Fibroblast of skin of abdomen (primary cell): ENCODE measurements at regions not wholly inside any gene's neighbourhood (a gene's known extent, or its start where the extent isn't known, plus 50 kb on each side); places are given as distances from the start of the nearest gene placed in this dataset.

ENCODE experiments used
- DNase-seq: peaks from one replicate; pipeline ENCODE4 v3.0.0-alpha.2; 2013

DNA sequence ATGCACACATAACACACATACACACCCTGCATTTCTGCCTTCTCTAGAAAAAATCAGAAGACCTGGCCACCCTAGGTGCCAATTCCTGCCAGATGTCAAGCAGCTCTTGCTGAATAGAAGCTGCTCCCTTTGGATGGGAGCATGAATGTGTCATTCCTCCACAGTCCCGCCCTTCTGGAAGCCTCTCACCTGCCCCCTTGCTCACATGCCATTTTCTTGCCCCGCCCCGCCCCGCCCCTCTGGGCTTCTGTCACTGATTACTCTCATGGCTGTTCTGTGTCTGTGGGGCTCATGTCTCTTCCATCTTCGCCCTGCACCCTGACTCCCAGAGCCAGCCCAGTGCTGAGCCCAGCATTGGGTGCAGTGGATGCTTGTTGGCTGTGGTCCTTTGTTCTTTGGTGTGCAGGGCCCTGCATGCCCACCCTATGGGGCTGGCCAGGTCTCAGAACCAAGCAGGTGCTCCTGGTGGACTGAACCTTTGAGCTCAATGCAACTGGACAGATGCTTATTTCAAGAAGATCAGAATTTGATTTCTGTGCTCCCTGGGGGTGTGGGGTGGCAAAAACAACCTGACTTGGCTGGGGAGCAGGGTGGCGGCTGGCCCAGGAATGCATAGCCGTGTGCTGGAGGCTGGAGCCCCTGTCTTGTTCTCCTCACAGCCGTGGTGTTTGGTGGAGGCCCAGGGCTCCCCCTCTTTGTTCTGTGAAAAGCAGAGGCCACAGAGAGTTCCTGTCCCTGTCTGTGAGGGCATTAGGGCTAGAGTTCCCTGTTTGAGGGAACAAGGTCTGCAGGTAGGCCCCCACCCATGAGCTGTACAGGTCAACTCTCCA, 140.6 kb upstream of the GLI2 start:
- no peak for DNase-seq

GRCh38 chr2:120595739-120596138, 139.9 kb upstream of the GLI2 start:
- DNase-seq = no peak

DNA sequence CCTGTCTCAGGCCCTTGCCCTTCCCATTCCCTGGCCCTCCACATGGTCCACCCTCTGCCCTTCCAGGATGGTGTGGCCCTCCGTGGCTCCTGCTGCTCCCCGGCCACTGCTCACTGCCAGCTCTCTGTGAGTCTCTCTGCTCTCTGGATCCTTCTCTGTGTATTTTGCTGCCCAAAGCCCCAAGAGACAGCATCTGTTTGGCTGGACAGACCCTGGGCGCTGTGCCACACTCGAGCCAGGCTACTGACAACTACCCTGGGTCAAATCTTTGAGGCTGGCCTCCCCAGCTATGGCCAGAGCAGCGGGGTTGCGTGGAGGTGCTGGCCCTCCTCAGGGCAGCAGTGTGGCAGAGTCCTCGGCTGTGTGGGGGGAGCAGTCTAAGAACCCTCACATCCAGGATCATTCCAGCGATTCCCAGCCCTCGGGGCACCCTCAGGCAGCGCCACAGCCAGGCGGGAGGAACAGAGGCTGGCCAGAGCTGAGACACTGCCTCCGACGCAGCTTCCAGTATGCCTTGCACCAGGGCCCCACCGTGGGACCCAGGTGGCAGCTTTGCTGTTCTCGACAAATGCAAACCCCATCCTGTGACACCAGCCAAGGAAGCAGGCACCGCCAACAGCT, 139.4 kb upstream of the GLI2 start:
- DNase-seq = no peak

GRCh38 chr2:120596990-120597594, 138.6 kb upstream of the GLI2 start:
- peak; percentile 59 for DNase-seq

- DNase-seq = no peak
These were observed 138.0 kb upstream of the GLI2 start for GRCh38 chr2:120597595-120598193.

- no peak for DNase-seq
These were observed 137.3 kb upstream of the GLI2 start for GRCh38 chr2:120598416-120598815.

DNA sequence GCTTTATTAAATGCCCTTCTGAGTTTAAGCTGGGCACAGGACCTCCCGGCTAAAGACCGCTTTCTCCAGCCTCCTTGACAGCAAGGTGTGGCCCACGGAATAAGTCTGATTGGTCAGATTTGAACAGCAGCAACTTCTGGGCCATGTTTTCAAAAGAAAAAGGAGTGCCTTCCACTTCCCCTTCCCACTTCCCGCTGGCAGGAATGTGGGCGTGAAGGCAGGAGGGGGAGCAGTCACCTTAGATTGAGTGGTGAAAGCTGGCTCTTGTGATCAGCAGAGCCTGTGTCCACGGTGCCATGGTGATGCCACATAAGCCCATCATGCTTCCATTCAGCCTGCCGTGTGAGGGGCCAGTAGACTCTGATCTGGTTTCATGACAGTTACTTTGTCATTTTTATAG, 136.6 kb upstream of the GLI2 start:
- DNase-seq = no peak

DNA sequence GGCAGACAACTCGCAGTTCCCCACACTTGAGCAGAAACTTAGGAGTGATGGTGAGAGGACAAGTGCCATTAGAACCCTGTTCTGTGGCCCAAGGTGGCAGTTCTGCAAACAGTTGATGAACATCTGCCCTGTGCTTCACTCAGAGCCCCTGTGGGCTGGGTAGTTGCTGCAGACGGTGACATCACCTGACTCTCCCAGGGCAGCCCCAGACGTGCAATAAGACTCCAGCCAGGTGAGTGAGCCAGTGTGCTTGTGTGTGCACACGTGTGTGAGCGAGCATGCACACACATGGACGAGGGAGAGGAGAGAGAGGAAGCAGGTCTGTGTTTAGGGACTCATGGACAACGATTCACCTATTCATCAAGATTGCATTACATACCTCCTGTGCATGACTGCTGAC, 136.0 kb upstream of the GLI2 start:
- no peak for DNase-seq

GRCh38 chr2:120600335-120600734, 135.3 kb upstream of the GLI2 start:
- DNase-seq = no peak

GRCh38 chr2:120600786-120601185, 134.9 kb upstream of the GLI2 start:
- DNase-seq = no peak

DNA sequence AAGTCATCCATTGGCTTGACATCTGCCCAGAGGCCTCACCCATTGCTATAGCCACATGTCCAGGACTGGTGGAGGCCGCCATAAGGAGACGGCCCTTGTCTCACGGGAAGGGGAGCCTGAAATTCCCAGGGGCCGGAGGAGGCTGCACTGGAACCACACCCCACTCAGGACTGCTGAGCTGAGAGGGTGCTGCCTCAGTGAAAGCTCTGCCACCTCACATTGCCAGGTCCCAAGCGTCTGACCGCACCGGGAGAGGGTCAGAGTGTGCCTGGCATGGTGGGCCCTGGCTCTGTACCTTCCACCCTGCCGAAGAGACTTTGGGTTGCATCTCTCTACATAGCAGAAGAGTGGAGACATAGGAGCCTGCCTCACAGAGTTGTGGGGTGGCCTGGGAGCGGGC, 134.1 kb upstream of the GLI2 start:
- DNase-seq = no peak

GRCh38 chr2:120602251-120602650, 133.4 kb upstream of the GLI2 start:
- DNase-seq = no peak

DNA sequence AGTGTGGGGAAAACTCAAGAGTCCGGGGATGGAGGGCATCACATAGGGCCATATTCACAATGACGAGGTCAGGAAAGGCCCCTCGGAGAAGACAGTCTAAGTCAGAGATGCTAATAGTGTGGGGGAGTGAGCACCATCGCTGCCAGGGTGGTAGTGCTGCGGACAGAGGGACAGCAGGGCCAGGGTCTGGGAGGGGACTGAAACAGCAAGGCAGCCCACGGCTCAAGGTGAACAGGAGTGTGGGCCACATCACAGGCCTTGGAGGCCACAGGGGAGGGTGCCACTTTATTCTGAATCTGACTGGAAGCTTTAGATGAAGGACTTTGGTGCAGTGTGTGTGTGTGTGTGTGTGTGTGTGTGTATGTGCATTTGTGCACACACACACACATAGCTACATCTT, 130.9 kb upstream of the GLI2 start:
- no peak for DNase-seq

GRCh38 chr2:120605231-120605935, 130.3 kb upstream of the GLI2 start:
- DNase-seq = peak; percentile 31

- DNase-seq = no peak
These were observed 129.4 kb upstream of the GLI2 start for GRCh38 chr2:120606280-120606679.

- DNase-seq = no peak
These were observed 128.7 kb upstream of the GLI2 start for GRCh38 chr2:120606931-120607330.

- no peak for DNase-seq
These were observed 128.2 kb upstream of the GLI2 start for GRCh38 chr2:120607506-120607905.

DNA sequence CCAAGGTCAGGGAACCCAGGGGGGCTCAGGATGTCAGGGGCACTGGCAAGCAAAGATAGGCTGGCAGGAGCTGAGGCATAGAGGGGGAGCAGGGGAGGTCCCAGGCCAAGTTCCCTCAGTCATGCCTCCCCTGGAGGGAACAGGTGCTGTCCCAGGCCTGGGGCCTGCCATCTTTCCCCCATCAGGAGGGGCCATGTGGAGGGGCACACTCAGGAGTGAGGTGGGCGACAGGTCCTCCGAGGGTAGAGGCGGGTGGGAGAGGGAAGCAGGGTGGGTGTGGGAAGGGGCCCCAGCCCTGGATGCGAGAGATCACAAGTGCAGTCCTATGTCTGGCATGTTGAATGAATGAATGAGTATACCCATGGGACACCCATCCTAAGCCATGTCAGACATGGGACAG, 127.7 kb upstream of the GLI2 start:
- DNase-seq = no peak

DNA sequence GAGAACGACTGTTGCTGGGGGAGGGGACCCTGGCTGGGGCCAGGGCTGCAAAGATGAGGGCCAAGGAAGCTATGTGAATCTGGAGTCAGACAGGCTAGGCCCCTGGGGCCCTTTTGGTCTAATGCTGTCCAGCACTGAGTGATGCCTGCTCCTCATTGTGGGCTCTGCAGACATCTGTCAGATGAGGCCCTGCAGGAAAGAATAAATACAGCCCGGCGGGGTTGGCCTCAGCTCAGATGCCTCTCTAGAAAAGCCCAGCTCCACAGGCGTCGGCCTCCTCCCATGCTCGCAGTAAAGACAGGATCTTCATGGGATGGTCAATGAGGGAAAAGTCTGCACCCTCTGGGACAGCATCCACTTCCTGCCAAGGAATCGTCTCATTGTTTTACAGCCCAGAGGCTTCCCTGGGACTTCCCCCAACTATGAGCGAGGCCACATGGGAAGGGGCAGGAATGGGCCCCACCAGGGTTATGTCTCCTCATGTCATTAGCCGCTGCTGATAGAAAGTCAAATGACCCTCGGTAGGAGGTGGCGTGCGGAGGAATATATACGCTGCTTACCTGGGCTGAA, 125.8 kb upstream of the GLI2 start:
- DNase-seq = no peak

- DNase-seq = no peak
These were observed 124.7 kb upstream of the GLI2 start for GRCh38 chr2:120611016-120611415.

DNA sequence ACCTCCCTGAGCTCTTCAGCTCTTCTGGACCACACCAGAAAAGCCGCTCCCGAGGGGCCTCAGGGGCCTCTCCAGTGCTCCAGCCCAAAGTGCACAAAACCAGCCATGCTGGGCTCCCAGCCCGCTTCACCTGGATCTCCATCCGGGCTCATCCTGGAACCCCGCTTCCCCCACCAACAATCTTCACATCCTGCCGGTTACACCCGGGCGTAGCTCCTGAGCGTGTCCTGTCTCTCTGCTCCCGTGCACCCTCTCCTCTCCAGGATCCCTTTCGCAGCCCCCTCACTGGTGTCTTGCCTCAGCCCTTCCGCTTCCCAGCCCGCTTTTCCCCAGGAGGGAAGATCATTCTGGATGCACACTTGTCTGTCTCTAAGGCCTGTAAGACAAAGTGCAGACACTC, 123.7 kb upstream of the GLI2 start:
- no peak for DNase-seq

DNA sequence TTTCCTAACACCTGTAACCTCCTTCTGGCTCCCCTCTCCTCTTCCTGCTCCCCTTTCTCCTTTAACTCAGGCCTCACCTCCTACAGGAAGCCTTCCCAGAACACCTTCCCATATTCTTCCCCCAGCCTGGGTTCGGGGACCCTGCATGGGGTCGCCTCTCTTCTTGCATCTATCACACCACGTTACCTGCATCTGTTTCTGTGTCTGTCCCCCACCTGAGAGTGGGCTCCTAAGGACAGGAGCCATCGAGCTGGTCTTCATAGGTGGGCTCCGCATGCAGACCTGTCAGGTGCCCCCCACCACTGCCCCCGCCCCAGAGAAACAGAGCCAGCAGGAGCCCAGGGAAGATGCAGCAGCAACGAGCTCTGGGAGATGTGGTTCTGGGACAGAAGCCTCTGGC, 123.2 kb upstream of the GLI2 start:
- DNase-seq = no peak

DNA sequence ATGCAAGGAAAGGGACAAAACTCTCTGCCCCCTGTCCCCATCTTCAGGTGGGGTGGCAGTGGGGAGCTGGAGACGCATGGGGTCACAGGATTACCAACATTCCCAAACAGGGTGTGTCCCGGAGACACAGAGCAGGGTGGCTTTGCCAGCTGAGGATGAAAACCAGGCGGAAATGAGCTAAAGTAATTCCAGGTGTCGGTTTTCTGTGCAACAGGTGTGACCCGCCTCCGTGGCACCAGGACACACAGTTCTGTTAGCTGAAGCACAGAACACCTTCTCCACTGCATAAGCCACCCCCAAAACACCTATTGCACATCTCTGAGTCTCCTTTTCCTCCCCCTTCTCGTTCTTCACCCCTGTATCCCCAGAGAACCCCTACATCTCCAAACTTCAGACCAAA, 122.7 kb upstream of the GLI2 start:
- DNase-seq = no peak
